Heart right ventricle (tissue), 16 donors: ENCODE measurements at regions not wholly inside any gene's neighbourhood (a gene's known extent, or its start where the extent isn't known, plus 50 kb on each side); places are given as distances from the start of the nearest gene placed in this dataset.

Source experiments
- ATAC-seq, 8 donors: fragments of 200-7000 bp; cut with Tn5 transposase; one replicate each; pipeline ENCODE4 v1.9.1; 2020; ENCODE audit warnings: mild to moderate bottlenecking in 8 of 8, moderate library complexity in 8 of 8, moderate number of reproducible peaks in 1 of 8
- DNase-seq, 2 donors: peaks; one replicate each; pipeline ENCODE4 v3.0.0-alpha.2; 2020
- H3K27ac ChIP-seq, 10 donors: fragments of 200-600 bp; sonication (generic) in 2 of 10; one replicate each; pipeline versions ENCODE4 v1.5.0 to v1.8.0; 2020 to 2022; ENCODE audit warnings: mild to moderate bottlenecking in 3 of 10
- H3K27me3 ChIP-seq, 7 donors: fragments of 200-600 bp; one replicate each; pipeline ENCODE4 v1.8.0; 2021 to 2022; ENCODE audit warnings: mild to moderate bottlenecking in 2 of 7
- H3K36me3 ChIP-seq, 9 donors: fragments of 200-600 bp; sonication (generic) in 1 of 9; one replicate each; pipeline versions ENCODE4 v1.5.0 to v1.8.0; 2020 to 2022; ENCODE audit warnings: mild to moderate bottlenecking in 2 of 9
- H3K4me1 ChIP-seq, 9 donors: fragments of 200-600 bp; sonication (generic) in 1 of 9; one replicate each; pipeline versions ENCODE4 v1.5.0 to v1.8.0; 2020 to 2022; ENCODE audit warnings: mild to moderate bottlenecking in 4 of 9
- H3K4me3 ChIP-seq, 10 donors: fragments of 200-600 bp; sonication (generic) in 2 of 10; one replicate each; pipeline versions ENCODE4 v1.5.0 to v1.8.0; 2020 to 2022; ENCODE audit warnings: mild to moderate bottlenecking in 7 of 10, moderate library complexity in 2 of 10
- H3K9me3 ChIP-seq, 11 donors: fragments of 200-600 bp in 10 of 11; sonication (generic) in 2 of 11; one replicate each; pipeline versions ENCODE4 v1.5.0 to v1.8.0; 2013 to 2022; ENCODE audit warnings: mild to moderate bottlenecking in 2 of 11, control low read depth in 1 of 11, moderate library complexity in 1 of 11
- CTCF ChIP-seq, 9 donors: fragments of 200-600 bp; sonication (generic) in 2 of 9; IDR thresholded peaks; one replicate each; pipeline versions ENCODE4 v1.5.0 to v1.8.0; 2021 to 2022; ENCODE audit warnings: antibody characterized with exemption in 9 of 9, mild to moderate bottlenecking in 5 of 9, moderate library complexity in 1 of 9
- WGBS, 2 donors: extraction: QIAGEN DNeasy Blood & Tissue Kit; methylation state at CpG; one replicate each; pipeline ENCODE4 v1.1.7; 2013; ENCODE audit warnings: inconsistent platforms in 1 of 2; 5-methylcytosine and 5-hydroxymethylcytosine counted together
- intact Hi-C, 10 donors: fragments of 100-400 bp; cut with DNase I; formaldehyde crosslinking; loops; one replicate each; pipeline versions ENCODE4 v1.11.1 to v1.14.2; 2022
- donor health status: Arrhythmogenic right ventricular cardiomyopathy.
- donor health status: ischemic (EF 13 %, LVEDD 7.1; RV severe dilation, severe dysfunction).
- donor health status: healthy with polysubstance abuse.
- donor health status: DM: no; HTN: yes; CAD: no.
- donor health status: DM: no; HTN: no; CAD: no.
- donor health status: ischemic (EF 25% LVEDD 6.9; RV normal size, moderate dysfunction).
- donor health status: ischemic (EF 25% LVEDD 5.7; RV mildly dilated, moderate dysfunction).
- donor health status: healthy.
- donor health status: DM: yes; HTN: yes; CAD: no.
- donor health status: Ischemic cardiomyopathy.
- donor health status: ischemic (EF 35%, LVEDD 5.7; RV mildly dilated, moderate dysfunction).
- donor health status: nonischemic (EF 11% LVEDD 7.7; RV severe dilation, severe dysfunction).
- donor health status: DM: yes; HTN: yes; CAD: no.
- donor health status: PGD.
- donor health status: ischemic (EF 29% LVEDD 5.4; RV normal size, mild dysfunction).
- donor health status: nonischemic (EF 23%, LVEDD 6.1; RV moderate dilation, normal function).

- H3K27ac ChIP-seq, result no peak overlapping the region
- DNase-seq, result no peak
- H3K27me3 ChIP-seq, result no peaks in the 10 kb centered on the region
- no peak for TF ChIP-seq CTCF (IDR thresholded peaks at IDR 0.05)
- H3K4me3 ChIP-seq, result no peak overlapping the region
- no peak for ATAC-seq
- H3K36me3 ChIP-seq, result no peaks in the 10 kb centered on the region
- H3K4me1 ChIP-seq, result no peaks in the 10 kb centered on the region
- H3K9me3 ChIP-seq, result no peaks in the 10 kb centered on the region
- 65 to 84% methylated on average over 2 of the region's 2 CpGs for WGBS, 2 donors
- intact Hi-C loops, result no loop called here
These were observed 1208.3 kb downstream of the MAT2B start for GRCh38 chr5:164713682-164714081.

DNA sequence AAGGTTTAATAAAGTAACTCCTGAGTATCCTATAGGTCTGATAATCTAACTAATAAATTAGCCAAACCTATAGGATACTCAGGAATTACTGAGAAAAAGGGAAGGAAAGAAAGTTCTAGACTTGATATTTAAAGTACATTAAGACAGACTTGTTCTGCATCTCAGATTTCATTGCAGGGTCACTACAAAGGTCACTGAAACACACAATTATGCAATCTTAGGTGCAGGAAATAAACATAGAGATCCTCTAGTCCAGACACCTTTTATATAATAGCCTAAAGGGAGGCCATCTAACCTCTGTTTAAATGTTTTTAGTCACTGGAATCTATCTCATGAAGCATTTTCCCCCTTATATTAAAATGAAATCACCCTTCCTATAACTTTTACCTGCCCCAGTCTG lies 1215.7 kb downstream of the MAT2B start:
- TF ChIP-seq CTCF (IDR thresholded peaks at IDR 0.05), result no peak
- ATAC-seq, result no peak
- Histone ChIP-seq H3K27me3 (no peaks in the 10 kb centered on the region), H3K36me3 (no peaks in the 10 kb centered on the region), H3K4me1 (no peaks in the 10 kb centered on the region), H3K27ac (no peak overlapping the region), H3K4me3 (no peak overlapping the region), H3K9me3 (no peaks in the 10 kb centered on the region)
- DNase-seq, result no peak
- intact Hi-C loops, result no loop called here

- Histone ChIP-seq H3K27ac (no peak overlapping the region), H3K9me3 (no peaks in the 10 kb centered on the region), H3K27me3 (no peaks in the 10 kb centered on the region), H3K4me1 (no peaks in the 10 kb centered on the region), H3K36me3 (no peaks in the 10 kb centered on the region), H3K4me3 (no peak overlapping the region)
- no peak for DNase-seq
- intact Hi-C loops, result no loop called here
- 76 to 79% methylated on average over 1 of the region's 1 CpG for WGBS, 2 donors
- ATAC-seq, result no peak
- no peak for TF ChIP-seq CTCF (IDR thresholded peaks at IDR 0.05)
These were observed 1216.2 kb downstream of the MAT2B start for GRCh38 chr5:164721656-164722055.

DNA sequence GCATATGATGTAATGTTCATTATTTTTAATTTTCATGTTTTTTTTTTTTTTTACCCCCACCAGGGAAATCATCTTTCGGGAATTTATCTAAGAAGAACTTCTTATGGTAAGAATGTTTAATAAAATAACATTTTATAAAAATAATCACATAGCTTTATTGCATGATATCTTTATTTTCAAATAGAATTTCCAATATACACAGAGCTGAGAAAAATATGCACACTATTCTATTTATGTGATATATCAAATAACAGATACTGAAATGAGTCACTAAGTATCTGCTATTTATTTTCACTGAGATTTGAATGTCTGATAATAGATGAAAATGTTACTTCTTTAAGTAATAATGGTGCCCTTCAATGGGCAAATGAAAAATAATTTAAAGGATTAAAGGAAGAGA lies 1217.3 kb downstream of the MAT2B start:
- Histone ChIP-seq H3K27me3 (no peaks in the 10 kb centered on the region), H3K4me1 (no peaks in the 10 kb centered on the region), H3K36me3 (no peaks in the 10 kb centered on the region), H3K4me3 (no peak overlapping the region), H3K9me3 (no peaks in the 10 kb centered on the region), H3K27ac (no peak overlapping the region)
- DNase-seq, result no peak
- ATAC-seq, result no peak
- TF ChIP-seq CTCF (IDR thresholded peaks at IDR 0.05), result no peak
- intact Hi-C loops, result no loop called here
- 74 to 77% methylated on average over 1 of the region's 1 CpG for WGBS, 2 donors

GRCh38 chr5:164727012-164727411 lies 1221.6 kb downstream of the MAT2B start:
- Histone ChIP-seq H3K4me3 (no peak overlapping the region), H3K27me3 (no peaks in the 10 kb centered on the region), H3K36me3 (no peaks in the 10 kb centered on the region), H3K9me3 (peaks cover 0 to 3% (median 0%) of the 10 kb centered on the region in 11 donors), H3K27ac (no peak overlapping the region), H3K4me1 (no peaks in the 10 kb centered on the region)
- TF ChIP-seq CTCF (IDR thresholded peaks at IDR 0.05), result no peak
- DNase-seq (no peak), ATAC-seq (no peak)
- 76 to 87% methylated on average over 2 of the region's 2 CpGs for WGBS, 2 donors
- intact Hi-C loops, result no loop called here
